ENCODE measurements at regions not wholly inside any gene's neighbourhood (a gene's known extent, or its start where the extent isn't known, plus 50 kb on each side); places are given as distances from the start of the nearest gene placed in this dataset.

DNA sequence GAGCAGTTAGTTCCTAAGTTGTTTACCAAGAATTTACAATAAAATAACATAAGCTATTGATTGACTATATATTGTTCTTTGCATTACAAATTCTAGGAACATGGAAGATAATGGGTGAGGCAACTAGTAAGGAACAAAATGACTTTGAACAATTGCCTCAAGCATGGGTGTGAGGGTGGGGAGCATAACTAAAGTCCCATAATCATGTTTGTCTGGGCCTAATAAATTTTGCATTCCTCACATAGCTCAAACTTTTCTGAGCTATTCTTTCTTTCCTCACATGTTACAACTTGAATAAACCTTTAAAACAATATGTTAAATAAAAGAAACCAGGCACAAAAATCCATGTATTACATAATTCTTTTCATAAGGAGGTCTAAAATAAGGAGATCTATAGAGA is 1066.1 kb downstream of the NR2F1-AS1 start:
- TF ChIP-seq, protein P1, sequence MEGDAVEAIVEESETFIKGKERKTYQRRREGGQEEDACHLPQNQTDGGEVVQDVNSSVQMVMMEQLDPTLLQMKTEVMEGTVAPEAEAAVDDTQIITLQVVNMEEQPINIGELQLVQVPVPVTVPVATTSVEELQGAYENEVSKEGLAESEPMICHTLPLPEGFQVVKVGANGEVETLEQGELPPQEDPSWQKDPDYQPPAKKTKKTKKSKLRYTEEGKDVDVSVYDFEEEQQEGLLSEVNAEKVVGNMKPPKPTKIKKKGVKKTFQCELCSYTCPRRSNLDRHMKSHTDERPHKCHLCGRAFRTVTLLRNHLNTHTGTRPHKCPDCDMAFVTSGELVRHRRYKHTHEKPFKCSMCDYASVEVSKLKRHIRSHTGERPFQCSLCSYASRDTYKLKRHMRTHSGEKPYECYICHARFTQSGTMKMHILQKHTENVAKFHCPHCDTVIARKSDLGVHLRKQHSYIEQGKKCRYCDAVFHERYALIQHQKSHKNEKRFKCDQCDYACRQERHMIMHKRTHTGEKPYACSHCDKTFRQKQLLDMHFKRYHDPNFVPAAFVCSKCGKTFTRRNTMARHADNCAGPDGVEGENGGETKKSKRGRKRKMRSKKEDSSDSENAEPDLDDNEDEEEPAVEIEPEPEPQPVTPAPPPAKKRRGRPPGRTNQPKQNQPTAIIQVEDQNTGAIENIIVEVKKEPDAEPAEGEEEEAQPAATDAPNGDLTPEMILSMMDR (IDR thresholded peaks at IDR 0.05; ENCODE audit: low read depth, low read length, poor library complexity, severe bottlenecking), result no peak
- TF ChIP-seq EZH2phosphoT487 (IDR thresholded peaks at IDR 0.05; ENCODE audit: borderline replicate concordance, low read length), result no peak

Measured in DOHH2 (cell line).